Large intestine (tissue), 3 donors: ENCODE measurements at regions not wholly inside any gene's neighbourhood (a gene's known extent, or its start where the extent isn't known, plus 50 kb on each side); places are given as distances from the start of the nearest gene placed in this dataset.

Experiments
- DNase-seq, 2 donors: peaks; one replicate each; pipeline versions ENCODE4 v3.0.0 to v3.0.0-alpha.2; 2013
- H3K27ac ChIP-seq: one replicate; pipeline ENCODE4 v1.5.1; 2013; ENCODE audit warnings: low read length
- H3K27me3 ChIP-seq: 2 replicates; pipeline ENCODE4 v1.6.1; 2013; ENCODE audit warnings: low read length; ENCODE audit not compliant: control insufficient read depth, insufficient read depth
- H3K36me3 ChIP-seq: 2 replicates; pipeline ENCODE4 v1.6.1; 2013; ENCODE audit warnings: low read length; ENCODE audit not compliant: control insufficient read depth, insufficient read depth
- H3K4me1 ChIP-seq: one replicate; pipeline ENCODE4 v1.6.1; 2013; ENCODE audit warnings: low read length; ENCODE audit not compliant: control insufficient read depth, insufficient read depth
- H3K4me3 ChIP-seq: one replicate; pipeline ENCODE4 v1.5.1; 2013; ENCODE audit warnings: low read length
- H3K9me3 ChIP-seq: one replicate; pipeline ENCODE4 v1.6.1; 2013; ENCODE audit warnings: mild to moderate bottlenecking, low read depth, low read length, moderate library complexity; ENCODE audit not compliant: control insufficient read depth
- WGBS: methylation state at CpG from one replicate; pipeline ENCODE4 v1.1.5; 2013; ENCODE audit warnings: low lambda C conversion rate; ENCODE audit not compliant: insufficient coverage; 5-methylcytosine and 5-hydroxymethylcytosine counted together

DNA sequence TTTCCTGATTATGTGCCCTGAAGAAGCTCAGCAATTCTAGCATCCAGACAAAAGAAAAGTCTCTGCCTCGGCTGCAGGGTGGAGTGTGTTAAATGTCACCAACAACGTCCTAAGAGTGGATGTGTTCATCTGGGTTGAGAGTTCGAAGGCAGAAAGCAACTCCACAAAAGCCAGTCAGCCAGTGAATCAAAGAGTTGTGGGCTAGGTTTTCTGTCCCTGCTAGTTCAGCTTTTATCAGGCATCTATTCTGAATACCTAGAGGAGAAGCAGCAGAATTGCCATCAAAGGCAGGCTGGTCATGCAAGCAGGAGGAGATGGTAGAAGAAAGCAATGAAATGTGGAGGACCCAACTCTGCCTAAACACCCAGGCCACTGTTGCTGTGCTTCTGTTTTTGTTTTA is 205.2 kb downstream of the KLF6 start:
- DNase-seq: no peak
- Histone ChIP-seq H3K4me1 (no peaks in the 10 kb centered on the region), H3K27me3 (no peaks in the 10 kb centered on the region), H3K9me3 (no peaks in the 10 kb centered on the region), H3K27ac (no peak overlapping the region), H3K4me3 (no peak overlapping the region), H3K36me3 (no peaks in the 10 kb centered on the region)
- WGBS: no CpG with 5 or more reads among the region's 3 CpGs

- Histone ChIP-seq H3K4me3 (no peak overlapping the region), H3K9me3 (no peaks in the 10 kb centered on the region), H3K27ac (no peak overlapping the region), H3K36me3 (no peaks in the 10 kb centered on the region), H3K27me3 (no peaks in the 10 kb centered on the region), H3K4me1 (no peaks in the 10 kb centered on the region)
- no peak for DNase-seq
Measured at GRCh38 chr10:3578682-3579081, 206.3 kb downstream of the KLF6 start.

DNA sequence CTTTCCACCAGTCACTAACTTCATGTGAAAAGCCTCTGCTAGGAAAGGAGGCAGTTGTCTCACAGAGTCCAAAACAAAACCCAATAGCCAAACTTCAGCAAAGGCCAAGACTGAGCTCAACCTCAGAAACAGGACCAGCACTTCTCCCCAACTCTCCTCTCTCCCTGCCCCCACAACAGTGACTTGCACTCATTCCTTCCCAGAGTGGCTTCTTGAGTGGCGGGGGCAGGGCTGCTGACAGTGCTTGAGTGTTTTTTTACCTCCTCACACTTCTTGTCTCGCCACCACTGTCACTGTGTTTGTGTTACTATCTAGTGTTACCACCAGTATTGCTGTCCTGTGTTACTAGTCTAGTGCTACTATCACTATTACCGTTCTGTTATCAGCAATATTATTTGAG is 206.8 kb downstream of the KLF6 start:
- no CpG with 5 or more reads among the region's 3 CpGs for whole genome bisulfite sequencing
- DNase-seq: no peak
- H3K4me3 ChIP-seq: no peak overlapping the region

GRCh38 chr10:3574451-3574850 is 210.6 kb downstream of the KLF6 start:
- no peak overlapping the region for H3K27ac ChIP-seq
- H3K4me3 ChIP-seq: no peak overlapping the region
- H3K9me3 ChIP-seq: no peaks in the 10 kb centered on the region
- no peaks in the 10 kb centered on the region for H3K36me3 ChIP-seq
- no peaks in the 10 kb centered on the region for H3K4me1 ChIP-seq
- WGBS: 80% methylated on average over 1 of the region's 10 CpGs
- no peak for DNase-seq
- no peaks in the 10 kb centered on the region for H3K27me3 ChIP-seq

More for the DNA sequence above, 206.8 kb downstream of the KLF6 start:
- H3K4me1 ChIP-seq: no peaks in the 10 kb centered on the region
- no peaks in the 10 kb centered on the region for H3K27me3 ChIP-seq
- no peaks in the 10 kb centered on the region for H3K36me3 ChIP-seq
- H3K9me3 ChIP-seq: no peaks in the 10 kb centered on the region
- H3K27ac ChIP-seq: no peak overlapping the region

GRCh38 chr10:3573498-3573897 is 211.5 kb downstream of the KLF6 start:
- Histone ChIP-seq H3K27ac (no peak overlapping the region), H3K36me3 (no peaks in the 10 kb centered on the region), H3K9me3 (no peaks in the 10 kb centered on the region), H3K4me3 (no peak overlapping the region), H3K27me3 (no peaks in the 10 kb centered on the region), H3K4me1 (no peaks in the 10 kb centered on the region)
- no CpG with 5 or more reads among the region's 8 CpGs for WGBS
- no peak for DNase-seq

DNA sequence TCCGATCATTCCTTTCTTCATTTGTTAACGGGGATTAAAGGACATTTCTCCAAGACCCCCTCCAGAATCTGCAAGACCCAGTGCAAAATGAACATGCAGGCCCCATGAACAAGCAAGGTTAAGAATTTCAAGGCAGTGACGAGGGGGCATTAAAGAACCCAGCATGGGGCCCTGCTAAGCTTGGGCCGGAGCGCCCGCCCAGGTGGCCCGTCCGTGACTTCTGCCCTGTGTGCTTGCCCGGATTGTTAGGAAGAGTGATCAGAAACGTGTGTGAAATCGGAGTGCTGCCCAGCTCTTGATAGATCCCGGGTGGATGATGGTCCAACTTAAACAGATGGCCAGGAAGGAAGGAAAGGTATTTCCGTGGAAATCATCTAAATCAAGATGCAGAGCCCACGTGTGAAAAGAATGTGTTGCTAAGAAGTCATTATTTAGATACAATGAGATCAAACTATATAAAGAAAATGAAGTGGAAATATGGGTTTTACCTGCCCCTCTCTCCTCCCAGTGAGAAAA is 213.6 kb downstream of the KLF6 start:
- H3K4me3 ChIP-seq: no peak overlapping the region
- 88% methylated on average over 3 of the region's 14 CpGs for WGBS
- H3K36me3 ChIP-seq: no peaks in the 10 kb centered on the region
- H3K9me3 ChIP-seq: no peaks in the 10 kb centered on the region
- no peak overlapping the region for H3K27ac ChIP-seq
- no peak for DNase-seq
- H3K27me3 ChIP-seq: no peaks in the 10 kb centered on the region
- H3K4me1 ChIP-seq: no peaks in the 10 kb centered on the region

DNA sequence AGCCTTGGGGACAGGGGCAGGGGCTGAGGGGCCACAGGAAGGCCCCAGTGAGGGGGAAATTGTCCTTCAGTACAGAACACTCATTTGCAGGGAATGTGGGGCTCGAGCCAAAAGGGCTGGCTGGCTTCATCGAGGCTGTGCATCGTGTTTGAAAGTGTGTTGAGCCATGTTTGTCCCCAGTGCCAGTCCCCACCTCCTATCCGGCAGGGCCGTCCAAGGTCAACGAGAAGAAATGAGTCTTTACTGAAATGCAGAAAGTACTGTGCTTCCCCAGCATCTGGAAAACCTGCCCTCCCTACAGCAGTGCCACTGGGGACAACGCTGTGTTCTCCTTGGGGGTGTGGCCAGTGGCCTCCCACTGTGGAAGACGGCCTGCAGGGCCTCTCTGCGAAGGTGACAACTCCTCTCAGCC is 214.1 kb downstream of the KLF6 start:
- Histone ChIP-seq H3K27me3 (no peaks in the 10 kb centered on the region), H3K27ac (no peak overlapping the region), H3K4me1 (no peaks in the 10 kb centered on the region), H3K9me3 (no peaks in the 10 kb centered on the region), H3K4me3 (no peak overlapping the region), H3K36me3 (no peaks in the 10 kb centered on the region)
- no CpG with 5 or more reads among the region's 9 CpGs for WGBS
- DNase-seq: no peak

DNA sequence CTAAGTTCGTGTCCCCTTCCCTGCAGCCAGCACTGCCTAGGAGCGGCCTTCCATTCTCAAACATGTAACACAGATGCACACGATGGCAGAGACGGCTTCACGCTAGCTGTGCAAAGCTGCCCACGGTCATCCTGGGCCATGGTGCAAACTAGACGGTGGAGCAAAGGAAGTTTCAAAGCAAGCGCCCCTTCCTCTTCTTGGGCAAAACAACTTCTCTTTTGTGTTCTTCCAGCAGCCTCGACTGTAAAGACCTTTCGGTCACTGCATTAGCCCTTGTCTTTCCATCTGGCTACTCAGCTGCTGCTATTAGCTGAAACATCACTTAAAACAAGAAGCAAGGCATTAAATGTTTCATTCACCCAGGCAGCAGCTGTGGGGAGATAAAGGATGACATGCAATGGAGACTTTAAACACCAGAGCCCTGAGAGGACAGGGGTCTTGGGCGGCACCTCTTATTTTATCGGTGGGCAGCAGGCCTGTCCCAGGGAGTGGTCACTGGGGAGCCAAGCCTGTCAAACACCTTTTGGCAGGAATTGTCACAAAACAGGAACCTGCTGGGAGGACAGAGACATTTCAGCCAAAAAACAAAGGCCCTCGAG is 214.8 kb downstream of the KLF6 start:
- 100% methylated on average over 2 of the region's 13 CpGs for WGBS
- no peak for DNase-seq
- no peak overlapping the region for H3K27ac ChIP-seq

DNA sequence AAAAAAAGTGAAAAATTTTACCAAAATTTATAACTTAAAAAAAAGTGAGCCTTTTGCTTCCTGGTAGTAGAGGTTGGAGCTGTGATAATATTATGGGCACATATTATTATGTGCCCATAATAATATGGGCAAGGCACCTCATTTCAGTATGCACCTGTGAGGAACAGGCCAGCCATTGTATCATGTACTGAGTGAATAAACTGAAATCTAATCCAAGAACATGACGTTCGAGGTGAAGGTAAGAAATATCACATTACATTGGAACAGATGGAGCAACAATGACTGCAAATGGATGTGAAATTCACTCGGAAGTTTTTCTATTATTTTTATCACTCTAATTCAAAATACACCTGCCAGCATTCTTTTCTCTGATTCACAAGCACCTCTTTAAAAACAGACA is 216.0 kb downstream of the KLF6 start:
- Histone ChIP-seq H3K27ac (no peak overlapping the region), H3K36me3 (no peaks in the 10 kb centered on the region), H3K4me3 (no peak overlapping the region), H3K27me3 (no peaks in the 10 kb centered on the region), H3K4me1 (no peaks in the 10 kb centered on the region), H3K9me3 (no peaks in the 10 kb centered on the region)
- 100% methylated on average over 1 of the region's 3 CpGs for WGBS
- no peak for DNase-seq

More for the DNA sequence above, 214.8 kb downstream of the KLF6 start:
- Histone ChIP-seq H3K4me3 (no peak overlapping the region), H3K9me3 (no peaks in the 10 kb centered on the region), H3K27me3 (no peaks in the 10 kb centered on the region), H3K4me1 (no peaks in the 10 kb centered on the region), H3K36me3 (no peaks in the 10 kb centered on the region)

DNA sequence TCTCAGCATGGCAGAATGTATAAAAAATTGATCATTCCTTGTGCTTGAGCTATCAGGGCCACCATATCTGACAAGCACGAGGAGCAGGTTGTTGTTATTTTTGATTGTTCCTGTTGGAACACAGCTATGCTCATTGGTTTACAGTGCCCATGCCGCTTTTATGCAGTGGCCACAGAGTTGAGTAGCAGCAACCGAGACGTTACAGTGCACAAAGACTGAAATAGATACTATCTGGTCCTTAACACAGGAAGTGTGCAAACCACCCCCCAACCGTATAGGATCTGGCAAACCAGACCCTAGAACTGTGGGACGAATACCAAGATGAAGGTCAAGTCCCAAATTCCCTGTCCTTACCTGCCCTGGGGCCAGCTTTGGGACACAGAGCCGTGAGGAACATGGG is 216.6 kb downstream of the KLF6 start:
- H3K4me1 ChIP-seq: no peaks in the 10 kb centered on the region
- no peaks in the 10 kb centered on the region for H3K27me3 ChIP-seq
- no peaks in the 10 kb centered on the region for H3K9me3 ChIP-seq
- no peak overlapping the region for H3K4me3 ChIP-seq
- no peak for DNase-seq
- 86% methylated on average over 1 of the region's 7 CpGs for WGBS
- no peak overlapping the region for H3K27ac ChIP-seq
- H3K36me3 ChIP-seq: no peaks in the 10 kb centered on the region

DNA sequence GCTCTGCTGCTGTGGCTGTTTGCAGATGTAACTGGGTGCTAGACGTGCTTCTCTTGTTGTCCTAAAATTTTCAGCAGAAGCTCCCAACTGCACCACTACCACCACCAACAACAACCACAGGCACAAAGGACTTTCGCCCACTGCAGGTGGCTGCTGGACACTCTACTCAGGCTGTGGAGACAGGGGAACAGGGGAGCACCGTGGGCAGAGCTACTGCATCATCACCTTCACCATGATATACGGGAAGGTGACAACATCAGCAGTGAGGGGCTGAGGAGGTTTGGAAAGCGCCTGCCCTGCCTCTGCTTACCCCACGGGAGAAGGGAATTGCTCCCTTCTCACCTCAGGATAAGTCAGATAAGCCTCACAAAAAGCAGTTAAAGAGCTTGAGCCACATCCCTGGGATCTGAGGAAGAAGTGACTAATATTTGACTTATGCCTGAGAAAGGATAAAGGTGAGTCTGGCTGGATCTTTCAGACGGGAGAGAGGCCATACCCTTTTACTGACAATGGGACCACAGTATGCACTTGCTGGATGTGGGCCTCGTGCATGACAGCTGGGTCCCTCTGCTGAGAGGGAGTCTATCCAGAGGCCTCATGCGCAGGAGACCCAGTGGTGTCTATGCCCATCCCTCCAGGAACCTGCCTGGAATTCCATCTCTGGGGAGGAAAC is 217.6 kb downstream of the KLF6 start:
- Histone ChIP-seq H3K27me3 (no peaks in the 10 kb centered on the region), H3K4me1 (no peaks in the 10 kb centered on the region), H3K27ac (no peak overlapping the region), H3K4me3 (no peak overlapping the region), H3K9me3 (no peaks in the 10 kb centered on the region), H3K36me3 (no peaks in the 10 kb centered on the region)
- DNase-seq: no peak
- no CpG with 5 or more reads among the region's 9 CpGs for WGBS
